Body of pancreas (tissue), 4 donors: ENCODE measurements at regions not wholly inside any gene's neighbourhood (a gene's known extent, or its start where the extent isn't known, plus 50 kb on each side); places are given as distances from the start of the nearest gene placed in this dataset.
"Not testable (repeated sequence)": the region's sequence is repeated elsewhere in the genome, so short reads cannot be mapped to it uniquely, and the experiment has no call there.

Experiments used
- POLR2A ChIP-seq, 3 donors: fragments of 450-650 bp; IDR thresholded peaks; one replicate each; pipeline ENCODE4 v1.6.1; 2016; ENCODE audit warnings: antibody characterized with exemption in 3 of 3, mild to moderate bottlenecking in 2 of 3
- TF ChIP-seq, protein P1 (sequence below), 7 experiments: fragments of 450-650 bp in 4 of 7; fragments of 200-600 bp in 3 of 7; sonication (generic) in 3 of 7; IDR thresholded peaks; one replicate each; pipeline ENCODE4 v1.5.1; 2016 to 2019; ENCODE audit warnings: antibody characterized with exemption in 7 of 7

DNA sequence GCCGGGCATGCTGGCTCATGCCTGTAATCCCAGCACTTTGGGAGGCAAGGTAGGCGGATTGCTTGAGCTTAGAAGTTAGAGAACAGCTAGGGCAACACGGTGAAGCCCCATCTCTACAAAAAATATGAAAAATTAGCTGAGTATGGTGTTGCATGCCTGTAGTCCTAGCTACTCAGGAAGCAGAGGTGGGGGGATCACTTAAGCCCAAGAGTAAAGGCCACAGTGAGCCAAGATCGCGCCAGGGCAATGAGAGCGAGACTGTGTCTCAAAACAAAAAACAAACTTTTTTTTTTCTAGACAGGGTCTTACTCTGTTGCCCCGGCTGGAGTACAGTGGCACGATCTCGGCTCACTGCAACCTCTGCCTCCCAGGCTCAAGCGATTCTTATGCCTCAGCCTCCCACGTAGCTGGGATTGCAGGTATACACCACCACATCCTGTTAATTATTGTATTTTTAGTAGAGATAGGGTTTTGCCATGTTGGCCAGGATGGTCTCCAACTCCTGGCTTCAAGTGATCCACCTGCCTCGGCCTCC is 307.5 kb downstream of the GOLGA6L6 start:
- TF ChIP-seq, protein P1, sequence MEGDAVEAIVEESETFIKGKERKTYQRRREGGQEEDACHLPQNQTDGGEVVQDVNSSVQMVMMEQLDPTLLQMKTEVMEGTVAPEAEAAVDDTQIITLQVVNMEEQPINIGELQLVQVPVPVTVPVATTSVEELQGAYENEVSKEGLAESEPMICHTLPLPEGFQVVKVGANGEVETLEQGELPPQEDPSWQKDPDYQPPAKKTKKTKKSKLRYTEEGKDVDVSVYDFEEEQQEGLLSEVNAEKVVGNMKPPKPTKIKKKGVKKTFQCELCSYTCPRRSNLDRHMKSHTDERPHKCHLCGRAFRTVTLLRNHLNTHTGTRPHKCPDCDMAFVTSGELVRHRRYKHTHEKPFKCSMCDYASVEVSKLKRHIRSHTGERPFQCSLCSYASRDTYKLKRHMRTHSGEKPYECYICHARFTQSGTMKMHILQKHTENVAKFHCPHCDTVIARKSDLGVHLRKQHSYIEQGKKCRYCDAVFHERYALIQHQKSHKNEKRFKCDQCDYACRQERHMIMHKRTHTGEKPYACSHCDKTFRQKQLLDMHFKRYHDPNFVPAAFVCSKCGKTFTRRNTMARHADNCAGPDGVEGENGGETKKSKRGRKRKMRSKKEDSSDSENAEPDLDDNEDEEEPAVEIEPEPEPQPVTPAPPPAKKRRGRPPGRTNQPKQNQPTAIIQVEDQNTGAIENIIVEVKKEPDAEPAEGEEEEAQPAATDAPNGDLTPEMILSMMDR (IDR thresholded peaks at IDR 0.05) = not testable (repeated sequence)
- TF ChIP-seq POLR2A (IDR thresholded peaks at IDR 0.05) = not testable (repeated sequence)
